DMS153 (cell line): ENCODE measurements at regions not wholly inside any gene's neighbourhood (a gene's known extent, or its start where the extent isn't known, plus 50 kb on each side); places are given as distances from the start of the nearest gene placed in this dataset.
A peak's percentile ranks its signal among the peaks of the same experiment; 100 is the strongest.

Experiments used
- DNase-seq: peaks from one replicate; lab custom pipeline; 2025; lab: John Stamatoyannopoulos, UW

DNA sequence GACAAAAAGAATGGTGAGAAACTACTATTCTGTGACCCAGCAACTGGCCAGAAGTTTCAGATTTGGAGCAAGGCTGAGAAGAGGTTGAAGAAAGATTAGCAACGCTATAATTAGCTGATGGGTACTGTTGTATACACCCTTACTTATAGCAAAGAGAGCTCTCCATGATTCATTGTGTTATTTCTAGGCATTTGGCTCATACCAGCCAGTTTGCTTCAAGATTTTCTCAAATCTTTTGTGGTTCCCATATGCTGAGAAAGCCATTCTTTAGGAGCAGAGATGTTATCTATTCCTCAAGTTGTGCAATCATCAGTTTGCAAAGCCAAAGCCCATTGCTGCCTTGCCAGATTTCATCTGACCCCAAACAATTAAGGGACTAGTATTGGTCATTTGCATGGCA is 179.4 kb downstream of the ETS1 start:
- no peak for DNase-seq

DNA sequence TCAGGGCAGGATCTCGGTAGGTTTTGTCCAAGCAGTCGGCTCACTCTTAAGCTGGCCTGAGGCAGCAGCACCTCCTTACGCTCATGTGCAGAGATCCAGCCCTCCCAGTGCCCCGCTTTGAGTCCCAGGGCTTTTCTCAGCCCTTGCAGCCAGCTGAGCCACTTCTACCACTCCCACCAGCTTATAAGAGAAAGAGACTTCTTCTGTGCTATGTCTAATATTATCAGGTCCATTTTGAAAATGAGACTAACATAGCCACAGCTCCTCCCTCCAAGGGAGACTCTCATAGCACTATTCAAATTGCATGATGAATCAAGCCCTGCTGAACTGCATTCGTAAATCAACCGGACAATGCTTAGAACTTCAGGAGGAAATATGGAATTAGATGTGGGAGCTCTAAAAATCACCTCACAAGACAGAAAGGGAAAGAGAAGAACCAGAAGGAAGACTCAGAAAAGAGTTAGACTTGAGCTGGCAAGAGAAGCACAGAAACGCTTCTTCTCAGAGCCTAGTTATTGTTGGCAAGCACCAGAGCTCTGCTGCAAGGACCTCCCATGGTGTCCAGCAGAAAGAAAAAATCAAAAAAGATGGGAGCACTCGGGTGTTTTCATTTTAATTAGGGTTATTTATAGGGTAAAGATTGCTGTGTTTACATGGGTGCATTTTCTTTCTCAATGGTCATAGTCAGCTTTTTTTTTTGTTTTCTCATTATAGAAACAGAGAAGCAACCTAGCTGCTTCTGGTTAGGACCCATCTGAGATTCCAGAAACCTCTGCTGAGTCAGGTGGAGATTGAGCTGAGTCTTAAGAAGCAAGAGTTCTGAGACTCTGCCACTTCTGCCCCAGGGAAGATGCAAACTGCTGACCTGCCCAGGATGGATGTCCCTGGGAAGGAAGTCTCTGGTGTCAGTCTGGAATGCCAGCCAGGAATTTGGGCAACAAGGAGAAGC is 181.4 kb downstream of the ETS1 start:
- DNase-seq = no peak

DNA sequence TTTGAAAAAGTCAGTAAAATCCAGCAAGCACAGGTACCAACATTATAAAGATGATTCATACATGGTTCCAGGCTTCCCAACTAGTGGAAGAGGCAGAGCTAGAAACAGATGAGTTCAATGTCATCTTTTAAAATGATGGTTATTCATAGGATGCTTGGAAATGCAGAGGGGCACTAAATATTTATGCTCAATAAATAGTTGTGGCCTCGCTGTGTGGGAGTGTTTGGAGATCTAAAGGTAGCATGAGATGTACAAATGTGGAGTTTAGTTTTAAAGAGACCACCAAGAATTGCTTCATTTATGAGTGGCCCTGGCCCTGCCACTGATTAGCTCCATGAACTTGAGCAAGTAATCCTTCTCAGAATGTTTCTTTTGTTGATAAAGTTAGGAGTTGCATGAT is 182.2 kb downstream of the ETS1 start:
- DNase-seq = no peak

DNA sequence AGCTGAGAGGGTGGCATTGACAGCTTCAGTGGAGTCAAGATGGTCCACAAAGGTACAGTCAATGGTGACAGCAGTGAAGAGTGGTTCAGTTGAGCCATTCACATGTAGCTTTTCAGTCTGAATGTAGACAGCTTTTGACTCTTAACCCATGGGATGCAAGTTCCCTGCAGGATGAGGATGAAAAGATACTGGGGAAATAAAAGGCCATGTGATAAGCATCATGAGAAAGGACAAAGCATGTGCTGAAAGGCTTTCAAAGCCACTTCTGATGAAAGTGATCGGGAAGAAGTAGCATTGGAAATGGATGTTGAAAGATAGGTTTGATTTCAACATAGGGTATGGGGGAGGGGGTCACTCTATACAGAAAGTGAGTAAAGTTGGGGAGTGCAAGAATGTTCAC is 182.9 kb downstream of the ETS1 start:
- no peak for DNase-seq

DNA sequence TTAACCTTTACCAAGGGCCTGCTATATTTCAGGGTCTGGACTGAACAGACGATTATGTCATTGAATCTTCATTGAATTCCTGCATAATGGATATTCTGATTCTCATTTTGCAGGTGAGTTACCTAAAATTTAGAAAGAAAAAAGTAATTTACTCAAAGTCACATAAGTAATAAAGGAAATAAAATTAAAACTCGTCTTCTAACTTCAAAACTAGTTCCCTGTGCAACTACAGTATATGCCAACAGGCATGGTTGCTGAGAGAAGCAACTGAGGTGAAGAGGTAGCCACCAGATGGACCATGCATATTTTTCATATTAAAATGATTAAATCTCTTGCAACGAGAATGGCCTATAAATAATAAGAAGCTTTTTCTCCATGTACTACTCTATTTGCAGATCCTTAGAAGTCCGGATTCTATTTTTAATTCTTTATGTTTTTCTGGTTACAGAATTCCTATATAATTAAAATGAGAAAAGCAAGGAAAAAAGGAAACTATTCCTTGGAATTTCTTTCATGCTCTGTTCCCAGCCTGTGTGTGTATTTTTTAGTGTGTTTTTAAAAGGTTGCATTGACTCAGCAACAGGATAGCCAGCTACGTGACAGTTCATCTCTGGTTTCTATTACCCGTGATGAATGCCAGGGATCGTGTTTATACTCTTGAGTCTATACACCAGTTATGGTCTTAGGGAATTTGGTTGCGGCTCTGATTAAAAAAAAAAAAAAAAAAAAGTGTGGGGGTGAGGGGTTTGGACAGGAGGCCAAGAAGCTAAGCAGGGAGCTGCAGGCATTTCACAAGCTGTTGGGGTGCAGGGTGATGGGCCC is 186.8 kb downstream of the ETS1 start:
- DNase-seq = no peak

DNA sequence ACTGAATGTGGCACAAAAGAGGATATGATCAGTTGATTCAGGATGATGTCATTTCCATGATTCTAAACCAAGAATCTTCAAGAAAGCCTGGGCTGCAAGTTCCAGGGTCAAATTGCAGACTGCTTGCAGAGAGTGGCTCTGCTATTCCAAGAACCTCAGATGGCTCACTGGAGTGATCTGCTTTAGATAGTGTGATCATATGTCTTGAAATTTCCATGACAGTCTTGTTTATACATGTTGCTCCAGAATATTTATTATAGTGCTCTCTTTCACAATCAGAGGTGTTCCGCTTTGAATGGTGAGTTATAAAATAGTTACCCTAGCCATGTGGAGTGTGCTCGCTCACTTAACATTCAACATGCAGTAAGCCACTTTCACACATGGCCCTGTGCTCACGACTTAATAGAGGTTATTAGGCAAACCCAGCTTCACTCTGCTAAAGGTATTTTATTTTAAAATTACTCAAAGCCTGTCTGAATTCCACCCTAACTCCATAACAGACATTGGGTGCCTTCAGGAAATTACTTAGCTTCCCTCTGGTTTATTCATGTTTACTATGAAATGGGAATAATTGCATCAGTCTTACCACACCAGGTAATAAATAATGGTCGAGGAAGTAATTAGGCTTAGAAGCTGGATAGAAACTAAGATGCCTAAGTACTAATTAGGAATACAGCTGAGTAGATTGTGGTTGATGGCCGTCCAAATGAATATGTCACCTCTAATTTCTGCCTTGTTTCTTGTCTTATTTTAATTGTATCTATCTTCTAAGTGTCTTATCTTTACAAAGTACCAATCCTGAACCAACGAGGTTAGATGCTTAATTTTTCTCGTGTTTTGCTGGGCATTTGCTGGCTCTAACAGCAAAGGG is 187.9 kb downstream of the ETS1 start:
- DNase-seq = peak; percentile 44

DNA sequence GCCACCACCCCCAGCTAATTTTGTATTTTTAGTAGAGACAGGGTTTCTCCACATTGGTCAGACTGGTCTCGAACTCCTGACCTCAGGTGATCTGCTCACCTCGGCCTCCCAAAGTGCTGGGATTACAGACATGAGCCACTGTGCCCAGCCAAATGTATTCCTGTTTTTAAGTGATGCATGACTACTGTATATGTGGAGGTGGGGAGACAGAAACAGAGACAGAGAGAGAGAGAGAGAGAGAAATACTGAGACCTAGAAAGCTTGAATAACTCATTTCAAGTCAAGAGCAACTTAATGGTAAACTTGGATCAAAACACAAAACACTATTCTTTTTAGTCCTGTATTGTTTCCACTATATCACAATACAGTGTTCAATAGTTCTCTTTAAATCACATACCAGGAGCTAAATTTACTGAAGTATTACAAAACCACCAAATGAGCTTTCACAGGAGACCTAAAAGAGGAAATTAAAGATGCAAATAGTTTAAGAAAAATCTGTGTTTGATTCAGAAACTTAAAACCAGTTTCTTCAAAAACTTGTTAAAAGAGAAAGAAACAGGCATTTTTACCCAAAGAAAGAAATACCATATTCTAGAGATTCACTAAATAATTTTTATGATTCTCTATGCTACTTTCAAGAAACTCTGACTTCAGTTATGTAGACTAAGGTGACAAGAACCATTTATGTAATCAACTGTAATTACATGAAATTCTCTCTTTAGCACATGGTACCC is 188.7 kb downstream of the ETS1 start:
- no peak for DNase-seq

DNA sequence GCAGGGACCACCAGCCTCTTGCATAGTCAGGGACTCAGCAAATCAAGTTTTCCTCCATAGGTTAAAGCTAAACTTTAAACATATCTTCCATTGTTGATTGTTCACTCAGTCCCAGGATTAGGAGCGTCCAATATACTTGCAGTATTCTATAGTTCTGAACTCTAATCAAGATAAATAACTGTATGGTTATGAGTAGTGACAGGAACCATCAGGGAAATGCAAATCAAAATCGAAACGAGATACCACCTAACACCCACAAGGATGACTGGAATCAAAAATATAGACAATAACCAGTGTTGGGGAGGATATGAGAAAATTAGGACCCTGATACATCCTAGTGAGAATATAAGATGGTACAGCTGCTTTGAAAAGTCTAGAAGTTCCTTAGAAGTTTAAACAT is 190.0 kb downstream of the ETS1 start:
- no peak for DNase-seq

DNA sequence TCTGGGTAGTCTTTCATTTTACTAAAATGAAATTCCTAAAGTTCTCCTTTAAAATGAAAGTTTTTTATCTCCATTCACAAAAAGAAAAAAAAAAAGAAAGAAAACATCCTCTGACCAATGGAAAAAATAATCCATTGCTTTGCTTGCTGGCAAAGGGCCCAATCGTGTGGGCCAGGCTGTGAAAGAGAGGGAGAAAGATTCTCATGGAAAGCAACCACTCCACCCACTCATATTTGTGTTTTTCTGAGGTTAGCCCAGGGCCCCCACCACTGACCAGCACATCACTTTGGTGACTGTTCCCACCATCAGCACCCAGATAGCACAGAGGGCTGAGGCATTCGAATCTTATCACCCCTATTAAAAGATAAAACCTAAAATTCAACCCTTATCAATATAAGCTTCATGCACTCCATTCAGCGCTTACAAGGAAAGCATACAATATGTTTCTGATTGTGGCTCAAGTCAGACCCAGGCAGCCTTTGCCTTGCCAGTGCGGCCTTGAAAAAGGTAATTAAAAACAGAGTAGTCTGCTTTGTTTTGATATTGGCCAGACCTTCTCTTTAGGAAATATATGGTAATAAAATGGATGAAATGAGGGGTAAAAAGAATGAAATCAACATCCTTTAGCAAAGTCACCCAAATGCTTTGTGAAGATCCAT is 192.8 kb downstream of the ETS1 start:
- no peak for DNase-seq

DNA sequence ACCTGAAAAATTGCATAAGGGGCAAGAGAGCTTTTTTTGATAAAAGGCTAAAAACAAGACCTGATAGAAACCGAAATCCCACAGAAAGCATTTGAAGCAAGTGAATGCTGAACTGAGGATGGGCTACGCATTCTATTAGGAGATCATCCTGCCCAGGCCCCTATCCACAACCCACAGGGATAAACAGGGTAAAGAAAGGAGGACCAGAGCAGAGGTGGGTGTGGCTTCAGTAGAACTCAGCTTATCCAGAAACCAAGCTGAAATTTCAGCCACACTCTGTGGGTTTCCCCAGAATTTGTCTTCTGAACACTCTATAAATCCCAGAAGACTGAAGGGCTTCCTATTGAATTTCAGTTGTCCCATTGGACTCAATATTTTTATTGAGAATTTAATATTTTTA is 195.1 kb downstream of the ETS1 start:
- DNase-seq = no peak

DNA sequence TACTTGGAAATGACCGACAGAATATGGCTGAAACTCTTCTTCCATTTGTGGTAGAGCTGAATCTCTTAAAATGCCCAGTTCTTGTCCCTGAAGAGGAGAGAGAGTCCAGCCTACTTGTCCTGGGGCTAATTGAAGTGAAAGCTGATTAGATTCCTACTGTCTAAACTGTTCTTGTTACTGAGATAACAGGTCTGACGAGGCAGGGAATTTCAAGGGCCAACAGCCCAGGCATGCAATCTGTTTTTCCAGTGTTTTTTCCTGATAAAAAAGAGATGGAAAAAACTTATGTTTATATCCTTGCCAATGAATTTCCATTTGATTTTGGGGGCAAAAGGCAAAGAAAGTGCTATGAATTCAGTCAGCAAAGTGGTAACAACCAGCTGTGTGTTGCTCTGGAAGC is 195.5 kb downstream of the ETS1 start:
- DNase-seq = no peak

DNA sequence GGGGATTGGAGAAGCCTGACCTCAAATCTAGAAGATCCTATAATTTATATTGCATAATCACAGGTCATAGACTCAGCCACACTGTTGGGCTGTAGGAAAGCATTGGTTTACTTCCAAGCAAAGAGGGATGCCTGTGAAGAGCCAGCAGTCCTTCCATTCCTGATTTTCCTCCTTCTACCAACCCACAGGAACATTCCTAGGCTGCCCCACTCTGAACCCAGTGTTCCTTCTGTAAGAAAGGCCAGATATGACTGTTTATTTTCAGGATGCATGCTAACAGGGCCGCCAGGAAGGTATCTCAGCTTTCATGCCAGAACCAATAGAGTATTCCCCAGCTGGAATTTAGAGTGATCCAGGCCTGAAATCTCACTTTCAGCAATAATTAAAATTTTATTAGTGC is 197.1 kb downstream of the ETS1 start:
- no peak for DNase-seq

DNA sequence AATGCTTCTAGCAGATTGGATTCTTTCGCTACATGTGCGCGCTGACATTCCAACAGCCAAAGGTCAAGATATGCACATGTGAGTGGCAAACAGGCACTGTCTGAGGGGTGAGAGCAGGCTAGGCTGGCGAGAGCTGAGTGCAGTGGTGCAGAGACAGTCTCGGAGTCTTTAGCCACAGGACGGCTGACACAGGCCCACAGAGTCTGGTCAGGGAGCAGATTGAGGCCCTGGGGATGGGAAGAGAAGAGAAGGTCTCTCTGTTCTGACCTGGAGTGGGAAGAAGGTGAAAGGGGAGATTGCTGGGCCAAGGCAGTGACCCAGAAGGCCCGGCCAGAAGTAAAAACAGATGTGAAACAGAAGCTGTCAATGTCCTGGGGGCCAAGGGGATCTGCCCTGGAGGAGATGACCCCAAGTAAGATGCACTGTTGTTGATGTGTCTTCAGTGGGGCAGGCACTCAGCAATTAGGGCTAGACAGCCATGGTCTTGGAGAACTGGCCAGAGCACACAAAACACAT is 197.8 kb downstream of the ETS1 start:
- no peak for DNase-seq

DNA sequence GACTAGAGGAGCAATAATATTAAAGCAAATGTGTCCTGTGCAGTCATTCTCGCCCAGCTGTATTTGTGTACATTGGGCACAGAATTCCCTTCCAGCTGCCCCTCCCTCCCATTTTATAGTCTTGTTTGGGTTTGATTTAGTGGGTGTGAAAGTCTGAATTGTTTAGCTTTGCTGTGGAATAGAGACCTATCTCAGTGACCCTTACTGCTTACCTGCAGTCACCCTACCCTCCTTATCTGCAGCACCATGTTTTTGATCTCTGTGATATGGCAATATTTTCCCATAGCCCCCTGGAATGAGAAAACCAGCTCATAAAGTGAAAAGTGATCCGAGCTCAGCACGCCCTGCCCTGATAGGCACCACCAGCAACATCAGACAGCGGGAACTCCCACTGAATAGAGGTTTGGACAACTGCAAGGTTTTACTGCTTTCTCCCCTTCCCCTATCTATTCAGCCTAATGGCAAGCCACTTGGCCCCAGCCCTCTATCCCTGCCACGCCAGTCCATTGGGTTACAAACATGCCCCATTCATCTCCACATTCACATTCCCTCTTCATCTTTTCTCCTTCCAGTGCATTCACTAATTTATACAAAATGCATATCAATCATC is 199.0 kb downstream of the ETS1 start:
- DNase-seq = peak; percentile 36

DNA sequence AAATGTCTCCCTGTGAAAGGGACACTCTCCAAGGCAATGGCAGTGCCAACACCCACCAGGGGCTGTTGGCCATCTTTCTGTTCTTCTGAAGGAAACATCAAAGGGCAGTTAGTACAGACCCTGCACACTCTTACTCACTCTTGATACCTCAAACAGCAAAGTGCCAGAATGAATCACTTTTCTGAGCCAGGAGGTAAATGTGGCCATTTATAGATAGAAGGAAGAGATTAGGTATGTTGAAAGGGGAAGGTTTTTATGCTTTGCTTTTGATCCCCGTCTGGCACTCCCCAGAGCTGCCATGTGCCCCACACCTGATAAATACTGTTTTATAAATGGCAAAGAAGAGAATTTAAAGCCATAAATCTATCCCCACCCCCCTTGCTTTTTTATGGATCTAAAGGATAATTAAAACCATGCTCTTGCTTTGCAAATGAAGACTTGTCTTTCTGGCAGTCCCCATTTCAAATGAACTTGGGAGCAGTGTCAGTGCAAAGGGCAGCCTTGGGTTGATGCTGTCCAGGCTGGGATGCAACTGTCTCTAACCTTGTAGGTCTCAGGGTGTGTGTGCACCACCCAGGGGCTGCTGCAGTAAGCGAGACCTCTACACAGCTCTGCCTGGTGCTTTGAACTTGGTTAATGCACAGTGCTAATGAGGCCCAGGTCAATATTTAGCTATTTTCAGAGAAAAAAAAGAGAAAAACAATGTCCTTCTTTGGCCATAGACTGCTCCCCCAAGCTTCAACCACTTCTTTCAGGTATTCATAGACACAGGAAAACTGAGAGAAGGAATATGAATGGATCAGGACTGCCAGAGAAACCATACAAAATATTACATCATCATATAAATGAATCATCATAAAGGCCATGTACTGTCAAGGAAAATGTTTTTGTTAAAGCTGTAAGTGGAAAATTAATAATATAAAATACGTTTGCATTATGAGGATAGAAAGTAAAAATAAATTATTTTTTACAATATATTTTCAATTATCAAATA is 207.5 kb downstream of the ETS1 start:
- no peak for DNase-seq

DNA sequence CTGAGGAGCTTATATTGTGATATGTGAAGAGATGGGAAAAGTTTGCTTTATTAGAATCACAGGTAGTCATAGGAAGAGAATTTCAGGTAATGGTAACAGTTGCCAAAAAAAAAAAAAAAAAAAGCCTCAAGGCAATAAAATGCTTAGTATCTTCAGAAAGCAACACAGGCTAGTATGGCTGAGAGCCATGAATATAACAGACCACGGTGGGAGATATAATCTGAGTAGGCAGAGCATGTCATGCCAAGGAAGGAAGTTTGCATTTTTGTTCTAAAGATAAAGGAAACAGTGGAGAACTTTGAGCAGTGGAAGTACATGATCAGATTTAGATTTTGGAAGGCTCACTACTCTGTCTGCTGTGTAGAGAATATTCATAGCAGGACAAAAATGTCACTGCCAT is 211.4 kb downstream of the ETS1 start:
- no peak for DNase-seq

DNA sequence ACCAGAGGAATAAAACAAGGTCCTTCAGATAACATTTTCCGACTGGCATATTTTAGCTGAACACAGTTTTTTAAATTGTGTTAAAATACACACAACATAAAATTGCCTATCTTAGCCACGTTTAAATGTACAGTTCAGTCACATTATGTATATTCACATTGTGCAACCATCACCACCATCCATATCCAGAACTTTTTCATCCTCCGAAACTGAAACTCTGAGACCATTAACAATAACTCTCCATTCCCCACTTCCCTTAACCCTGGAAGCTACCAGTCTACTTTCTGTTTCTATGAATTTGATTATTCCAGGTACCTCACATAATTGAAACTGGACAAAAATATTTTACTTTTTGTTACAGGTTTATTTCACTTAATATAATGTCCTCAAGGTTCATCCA is 213.3 kb downstream of the ETS1 start:
- no peak for DNase-seq

DNA sequence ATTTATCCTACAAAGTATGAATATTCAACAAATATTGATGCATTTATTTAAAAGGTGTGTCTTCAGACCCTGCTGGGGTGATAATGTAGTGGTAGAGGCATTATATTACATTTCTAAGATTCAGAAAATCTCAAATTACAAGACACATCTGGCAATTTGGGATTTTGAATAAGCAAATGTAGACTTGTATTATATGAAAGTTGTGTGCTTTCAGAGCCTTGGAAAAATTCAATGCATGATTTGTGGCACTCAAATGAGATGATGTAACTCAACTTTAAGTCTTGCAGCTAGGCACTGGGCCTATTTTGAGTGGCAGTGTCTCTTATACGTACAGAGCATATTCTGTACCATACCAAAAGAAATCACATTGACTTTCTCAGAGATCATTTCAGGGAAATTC is 214.4 kb downstream of the ETS1 start:
- DNase-seq = no peak

DNA sequence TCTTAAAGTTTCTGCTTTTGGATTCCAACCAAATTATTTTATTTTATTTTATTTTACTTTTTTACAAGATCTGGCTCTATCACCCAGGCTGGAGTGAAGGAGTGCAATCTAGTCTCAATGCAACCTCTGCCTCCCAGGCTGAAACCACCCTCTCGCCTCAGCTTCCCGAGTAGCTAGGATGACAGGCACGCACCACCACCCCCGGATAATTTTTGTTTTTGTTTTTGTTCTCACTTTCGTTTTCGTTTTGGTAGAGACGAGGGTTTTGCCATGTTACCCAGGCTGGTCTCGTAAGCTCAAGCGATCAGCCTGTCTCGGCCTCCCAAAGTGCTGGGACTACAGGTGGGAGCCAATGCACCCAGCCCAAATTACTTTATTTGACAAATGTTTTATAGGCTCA is 219.8 kb downstream of the ETS1 start:
- DNase-seq = no peak
